A673 (cell line): ENCODE measurements at regions not wholly inside any gene's neighbourhood (a gene's known extent, or its start where the extent isn't known, plus 50 kb on each side); places are given as distances from the start of the nearest gene placed in this dataset.
"Not testable (repeated sequence)": the region's sequence is repeated elsewhere in the genome, so short reads cannot be mapped to it uniquely, and the experiment has no call there.

Experiments
- BruUV-seq: library from RNA; stranded (reverse); fragments of 400-500 nt; replicated peaks from 2 replicates; lab custom pipeline; 2021; lab: Mats Ljungman, UMichigan
- CTCF ChIA-PET: fragments of 300-600 bp; sonication (Branson Sonifier 250); formaldehyde crosslinking; loops from one replicate; lab custom pipeline; 2022; ENCODE audit warnings: antibody characterized with exemption; lab: Charles Lee
- POLR2A ChIA-PET: fragments of 300-600 bp; sonication (Branson Sonifier 250); formaldehyde crosslinking; loops from one replicate; lab custom pipeline; 2022; ENCODE audit warnings: antibody characterized with exemption; ENCODE audit not compliant: low non-redundant PET; lab: Charles Lee
- DNase-seq: peaks from one replicate; pipeline ENCODE4 v3.0.0-alpha.2; 2015; ENCODE audit warnings: low spot score
- H3K27ac ChIP-seq: fragments of 200-600 bp; sonication (generic); 2 replicates; pipeline ENCODE4 v1.5.1; 2016; ENCODE audit warnings: mixed run types, low read depth, mild to moderate bottlenecking, mixed read lengths, antibody characterized with exemption, low read length; ENCODE audit not compliant: poor library complexity, severe bottlenecking
- H3K27me3 ChIP-seq: fragments of 200-600 bp; sonication (generic); replicated peaks from 2 replicates; pipeline ENCODE4 v1.6.1; 2017; ENCODE audit warnings: mixed run types, low read depth, mild to moderate bottlenecking, mixed read lengths, antibody characterized with exemption, low read length; ENCODE audit not compliant: insufficient read depth, poor library complexity
- H3K36me3 ChIP-seq: fragments of 200-600 bp; sonication (generic); 2 replicates; pipeline ENCODE4 v1.6.1; 2016; ENCODE audit warnings: mixed run types, mild to moderate bottlenecking, mixed read lengths, antibody characterized with exemption, low read length; ENCODE audit not compliant: insufficient read depth, poor library complexity, severe bottlenecking
- H3K4me1 ChIP-seq: fragments of 200-600 bp; sonication (generic); 2 replicates; pipeline ENCODE4 v1.6.1; 2017; ENCODE audit warnings: mixed run types, mild to moderate bottlenecking, mixed read lengths, antibody characterized with exemption, low read length; ENCODE audit not compliant: insufficient read depth, poor library complexity, severe bottlenecking
- H3K4me3 ChIP-seq: fragments of 200-600 bp; sonication (generic); 2 replicates; pipeline ENCODE4 v1.5.1; 2016; ENCODE audit warnings: low read depth, mixed run types, mild to moderate bottlenecking, mixed read lengths, low read length; ENCODE audit not compliant: poor library complexity, severe bottlenecking
- H3K9me3 ChIP-seq: fragments of 200-600 bp; sonication (generic); 2 replicates; pipeline ENCODE4 v1.6.1; 2016; ENCODE audit warnings: mixed run types, low read depth, mild to moderate bottlenecking, mixed read lengths, antibody characterized with exemption, low read length; ENCODE audit not compliant: poor library complexity, severe bottlenecking
- EZH2 ChIP-seq: fragments of 200-600 bp; sonication (generic); IDR thresholded peaks from 2 replicates; pipeline ENCODE4 v1.6.1; 2017; ENCODE audit warnings: borderline replicate concordance, low read depth, mild to moderate bottlenecking, mixed read lengths, antibody characterized with exemption, low read length; ENCODE audit not compliant: poor library complexity, severe bottlenecking
- intact Hi-C: fragments of 100-400 bp; cut with micrococcal nuclease; formaldehyde crosslinking; loops from one replicate; pipeline ENCODE4 v1.10.0; 2022; ENCODE audit not compliant: unreplicated experiment
- TF ChIP-seq, protein P1 (sequence below): fragments of 300-800, 200-600 bp; sonication (generic); conservative IDR thresholded peaks from 2 replicates; pipeline ENCODE4 v1.5.1; 2017; ENCODE audit warnings: low read depth, mild to moderate bottlenecking, antibody characterized with exemption, low read length, moderate library complexity, mixed read lengths

DNA sequence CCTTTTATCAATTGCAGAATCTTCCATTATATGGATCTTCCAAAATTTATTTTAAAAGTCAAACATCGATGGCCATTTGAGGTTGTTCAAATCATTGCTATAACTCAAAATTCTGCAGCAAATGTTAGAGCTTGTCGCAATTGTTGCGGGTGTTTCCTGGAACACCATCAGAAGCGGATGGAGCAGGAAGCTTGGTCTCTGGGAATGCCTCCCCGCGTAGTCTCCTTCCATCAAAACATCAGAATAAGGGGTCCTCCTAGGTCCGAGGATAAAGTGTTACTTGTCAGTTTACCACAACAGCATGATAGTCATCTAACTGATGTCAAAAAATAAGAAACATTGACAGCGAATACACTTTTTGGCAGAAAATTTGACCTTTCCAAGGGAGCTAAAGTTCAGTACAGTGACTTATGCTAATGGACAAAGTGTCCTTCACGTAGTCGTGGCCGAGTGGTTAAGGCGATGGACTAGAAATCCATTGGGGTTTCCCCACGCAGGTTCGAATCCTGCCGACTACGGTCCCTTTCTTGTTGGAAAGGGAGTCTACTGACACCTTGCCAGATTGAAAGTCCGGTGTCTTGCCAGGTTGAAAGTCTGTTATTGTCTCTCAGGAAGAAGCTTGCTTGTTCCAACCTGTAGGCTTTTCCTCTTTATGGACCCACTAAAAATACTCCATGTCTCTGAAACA is 59.0 kb upstream of the ZNF184 start:
- CTCF ChIA-PET, result no interaction called here
- TF ChIP-seq, protein P1, sequence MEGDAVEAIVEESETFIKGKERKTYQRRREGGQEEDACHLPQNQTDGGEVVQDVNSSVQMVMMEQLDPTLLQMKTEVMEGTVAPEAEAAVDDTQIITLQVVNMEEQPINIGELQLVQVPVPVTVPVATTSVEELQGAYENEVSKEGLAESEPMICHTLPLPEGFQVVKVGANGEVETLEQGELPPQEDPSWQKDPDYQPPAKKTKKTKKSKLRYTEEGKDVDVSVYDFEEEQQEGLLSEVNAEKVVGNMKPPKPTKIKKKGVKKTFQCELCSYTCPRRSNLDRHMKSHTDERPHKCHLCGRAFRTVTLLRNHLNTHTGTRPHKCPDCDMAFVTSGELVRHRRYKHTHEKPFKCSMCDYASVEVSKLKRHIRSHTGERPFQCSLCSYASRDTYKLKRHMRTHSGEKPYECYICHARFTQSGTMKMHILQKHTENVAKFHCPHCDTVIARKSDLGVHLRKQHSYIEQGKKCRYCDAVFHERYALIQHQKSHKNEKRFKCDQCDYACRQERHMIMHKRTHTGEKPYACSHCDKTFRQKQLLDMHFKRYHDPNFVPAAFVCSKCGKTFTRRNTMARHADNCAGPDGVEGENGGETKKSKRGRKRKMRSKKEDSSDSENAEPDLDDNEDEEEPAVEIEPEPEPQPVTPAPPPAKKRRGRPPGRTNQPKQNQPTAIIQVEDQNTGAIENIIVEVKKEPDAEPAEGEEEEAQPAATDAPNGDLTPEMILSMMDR, result no peak
- TF ChIP-seq EZH2, result no peak
- Histone ChIP-seq H3K36me3 (no peaks in the 10 kb centered on the region), H3K27me3 (no peaks in the 10 kb centered on the region), H3K27ac (no peak overlapping the region), H3K4me1 (no peaks in the 10 kb centered on the region), H3K4me3 (no peak overlapping the region), H3K9me3 (no peaks in the 10 kb centered on the region)
- DNase-seq, result no peak
- no TSS peak for BruUV-seq
- intact Hi-C loops, result no loop called here
- POLR2A ChIA-PET, result no interaction called here

GRCh38 chr6:27529796-27530195 is 56.9 kb upstream of the ZNF184 start:
- CTCF ChIA-PET, BruUV-seq: not testable (repeated sequence)

GRCh38 chr6:27528714-27529113 is 55.8 kb upstream of the ZNF184 start:
- intact Hi-C loops, result no loop called here

More at GRCh38 chr6:27529796-27530195, 56.9 kb upstream of the ZNF184 start:
- intact Hi-C loops, DNase-seq, POLR2A ChIA-PET, H3K27me3 ChIP-seq, H3K9me3 ChIP-seq, H3K36me3 ChIP-seq, H3K27ac ChIP-seq, H3K4me3 ChIP-seq, H3K4me1 ChIP-seq: not testable (repeated sequence)

More at GRCh38 chr6:27528714-27529113, 55.8 kb upstream of the ZNF184 start:
- H3K36me3 ChIP-seq, result no peaks in the 10 kb centered on the region
- BruUV-seq, result no TSS peak
- no peaks in the 10 kb centered on the region for H3K9me3 ChIP-seq
- H3K4me1 ChIP-seq, result no peaks in the 10 kb centered on the region
- CTCF ChIA-PET, result no interaction called here
- H3K27me3 ChIP-seq, result no peaks in the 10 kb centered on the region
- no peak for TF ChIP-seq EZH2
- TF ChIP-seq, protein P1, result no peak
- no peak overlapping the region for H3K4me3 ChIP-seq
- no peak for DNase-seq
- H3K27ac ChIP-seq, result no peak overlapping the region
- POLR2A ChIA-PET, result no interaction called here
